A673 (cell line): ENCODE measurements at regions not wholly inside any gene's neighbourhood (a gene's known extent, or its start where the extent isn't known, plus 50 kb on each side); places are given as distances from the start of the nearest gene placed in this dataset.

Experiments used
- BruUV-seq: library from RNA; stranded (reverse); fragments of 400-500 nt; replicated peaks from 2 replicates; lab custom pipeline; 2021; lab: Mats Ljungman, UMichigan
- CTCF ChIA-PET: fragments of 300-600 bp; sonication (Branson Sonifier 250); formaldehyde crosslinking; loops from one replicate; lab custom pipeline; 2022; ENCODE audit warnings: antibody characterized with exemption; lab: Charles Lee
- POLR2A ChIA-PET: fragments of 300-600 bp; sonication (Branson Sonifier 250); formaldehyde crosslinking; loops from one replicate; lab custom pipeline; 2022; ENCODE audit warnings: antibody characterized with exemption; ENCODE audit not compliant: low non-redundant PET; lab: Charles Lee
- DNase-seq: peaks from one replicate; pipeline ENCODE4 v3.0.0-alpha.2; 2015; ENCODE audit warnings: low spot score
- H3K27ac ChIP-seq: fragments of 200-600 bp; sonication (generic); 2 replicates; pipeline ENCODE4 v1.5.1; 2016; ENCODE audit warnings: mixed run types, low read depth, mild to moderate bottlenecking, mixed read lengths, antibody characterized with exemption, low read length; ENCODE audit not compliant: poor library complexity, severe bottlenecking
- H3K27me3 ChIP-seq: fragments of 200-600 bp; sonication (generic); replicated peaks from 2 replicates; pipeline ENCODE4 v1.6.1; 2017; ENCODE audit warnings: mixed run types, low read depth, mild to moderate bottlenecking, mixed read lengths, antibody characterized with exemption, low read length; ENCODE audit not compliant: insufficient read depth, poor library complexity
- H3K36me3 ChIP-seq: fragments of 200-600 bp; sonication (generic); 2 replicates; pipeline ENCODE4 v1.6.1; 2016; ENCODE audit warnings: mixed run types, mild to moderate bottlenecking, mixed read lengths, antibody characterized with exemption, low read length; ENCODE audit not compliant: insufficient read depth, poor library complexity, severe bottlenecking
- H3K4me1 ChIP-seq: fragments of 200-600 bp; sonication (generic); 2 replicates; pipeline ENCODE4 v1.6.1; 2017; ENCODE audit warnings: mixed run types, mild to moderate bottlenecking, mixed read lengths, antibody characterized with exemption, low read length; ENCODE audit not compliant: insufficient read depth, poor library complexity, severe bottlenecking
- H3K4me3 ChIP-seq: fragments of 200-600 bp; sonication (generic); 2 replicates; pipeline ENCODE4 v1.5.1; 2016; ENCODE audit warnings: low read depth, mixed run types, mild to moderate bottlenecking, mixed read lengths, low read length; ENCODE audit not compliant: poor library complexity, severe bottlenecking
- H3K9me3 ChIP-seq: fragments of 200-600 bp; sonication (generic); 2 replicates; pipeline ENCODE4 v1.6.1; 2016; ENCODE audit warnings: mixed run types, low read depth, mild to moderate bottlenecking, mixed read lengths, antibody characterized with exemption, low read length; ENCODE audit not compliant: poor library complexity, severe bottlenecking
- CTCF ChIP-seq: fragments of 300-800, 200-600 bp; sonication (generic); conservative IDR thresholded peaks from 2 replicates; pipeline ENCODE4 v1.5.1; 2017; ENCODE audit warnings: low read depth, mild to moderate bottlenecking, antibody characterized with exemption, low read length, moderate library complexity, mixed read lengths
- EZH2 ChIP-seq: fragments of 200-600 bp; sonication (generic); IDR thresholded peaks from 2 replicates; pipeline ENCODE4 v1.6.1; 2017; ENCODE audit warnings: borderline replicate concordance, low read depth, mild to moderate bottlenecking, mixed read lengths, antibody characterized with exemption, low read length; ENCODE audit not compliant: poor library complexity, severe bottlenecking
- intact Hi-C: fragments of 100-400 bp; cut with micrococcal nuclease; formaldehyde crosslinking; loops from one replicate; pipeline ENCODE4 v1.10.0; 2022; ENCODE audit not compliant: unreplicated experiment

GRCh38 chr20:39263076-39263475, 300.9 kb downstream of the DHX35 start:
- intact Hi-C loops: loop anchor here (5.0 to 10.0 kb wide), 3 partner anchors 992 to 1684 kb away; partner anchors contain the start of gene MAFB
- Histone ChIP-seq H3K27me3 (no peaks in the 10 kb centered on the region), H3K4me1 (no peaks in the 10 kb centered on the region), H3K27ac (no peak overlapping the region), H3K36me3 (no peaks in the 10 kb centered on the region), H3K9me3 (no peaks in the 10 kb centered on the region), H3K4me3 (no peak overlapping the region)
- TF ChIP-seq CTCF (no peak), EZH2 (no peak)
- DNase-seq: no peak
- BruUV-seq: no TSS peak
- POLR2A ChIA-PET: no interaction called here
- CTCF ChIA-PET: no interaction called here

GRCh38 chr20:39259808-39260207, 297.7 kb downstream of the DHX35 start:
- TF ChIP-seq EZH2: no peak
- TF ChIP-seq CTCF: no peak
- intact Hi-C loops: loop anchor here (5.0 to 10.0 kb wide), 3 partner anchors 995 to 1687 kb away; partner anchors contain the start of gene MAFB
- no peaks in the 10 kb centered on the region for H3K36me3 ChIP-seq
- ChIA-PET POLR2A (no interaction called here), CTCF (no interaction called here)
- H3K27ac ChIP-seq: no peak overlapping the region
- H3K4me1 ChIP-seq: no peaks in the 10 kb centered on the region
- BruUV-seq: no TSS peak
- H3K4me3 ChIP-seq: no peak overlapping the region
- H3K27me3 ChIP-seq: no peaks in the 10 kb centered on the region
- H3K9me3 ChIP-seq: no peaks in the 10 kb centered on the region
- DNase-seq: no peak

GRCh38 chr20:39259010-39259803, 297.1 kb downstream of the DHX35 start:
- CTCF ChIA-PET: no interaction called here
- intact Hi-C loops: no loop called here

More at GRCh38 chr20:39259010-39259803, 297.1 kb downstream of the DHX35 start:
- H3K4me3 ChIP-seq: no peak overlapping the region
- POLR2A ChIA-PET: no interaction called here
- TF ChIP-seq EZH2 (no peak), CTCF (no peak)
- BruUV-seq: no TSS peak
- H3K36me3 ChIP-seq: no peaks in the 10 kb centered on the region
- no peaks in the 10 kb centered on the region for H3K4me1 ChIP-seq
- DNase-seq: no peak
- H3K27ac ChIP-seq: no peak overlapping the region
- no peaks in the 10 kb centered on the region for H3K9me3 ChIP-seq
- no peaks in the 10 kb centered on the region for H3K27me3 ChIP-seq
